ENCODE measurements at regions not wholly inside any gene's neighbourhood (a gene's known extent, or its start where the extent isn't known, plus 50 kb on each side); places are given as distances from the start of the nearest gene placed in this dataset.

- Histone ChIP-seq H3K4me1 (ENCODE audit: insufficient read depth, low read length) (no peaks in the 10 kb centered on the region), H3K9ac (ENCODE audit: low read depth, low read length) (no peak overlapping the region), H3K9me3 (ENCODE audit: control insufficient read depth, insufficient read depth, low read length) (no peaks in the 10 kb centered on the region), H3K36me3 (ENCODE audit: insufficient read depth, low read length) (no peaks in the 10 kb centered on the region)
These were observed 59.8 kb upstream of the GPM6A start for GRCh38 chr4:175871774-175872405.

GRCh38 chr4:175873707-175874106 is 61.6 kb upstream of the GPM6A start:
- H3K36me3 ChIP-seq (ENCODE audit: insufficient read depth, low read length): no peaks in the 10 kb centered on the region
- H3K9ac ChIP-seq (ENCODE audit: low read depth, low read length): no peak overlapping the region
- no peaks in the 10 kb centered on the region for H3K9me3 ChIP-seq (ENCODE audit: control insufficient read depth, insufficient read depth, low read length)
- no peaks in the 10 kb centered on the region for H3K4me1 ChIP-seq (ENCODE audit: insufficient read depth, low read length)

- Histone ChIP-seq H3K9me3 (ENCODE audit: control insufficient read depth, insufficient read depth, low read length) (peaks cover 3% of the 10 kb centered on the region; the same call in 1 of the 2 replicates), H3K9ac (ENCODE audit: low read depth, low read length) (no peak overlapping the region), H3K36me3 (ENCODE audit: insufficient read depth, low read length) (no peaks in the 10 kb centered on the region), H3K4me1 (ENCODE audit: insufficient read depth, low read length) (no peaks in the 10 kb centered on the region)
These were observed 62.2 kb upstream of the GPM6A start for GRCh38 chr4:175874306-175874705.

- H3K4me1 ChIP-seq (ENCODE audit: insufficient read depth, low read length): no peaks in the 10 kb centered on the region
- H3K9me3 ChIP-seq (ENCODE audit: control insufficient read depth, insufficient read depth, low read length): peaks cover 4% of the 10 kb centered on the region; the same call in 1 of the 2 replicates
- H3K9ac ChIP-seq (ENCODE audit: low read depth, low read length): no peak overlapping the region
- H3K36me3 ChIP-seq (ENCODE audit: insufficient read depth, low read length): no peaks in the 10 kb centered on the region
These were observed 64.1 kb upstream of the GPM6A start for GRCh38 chr4:175875993-175876771.

DNA sequence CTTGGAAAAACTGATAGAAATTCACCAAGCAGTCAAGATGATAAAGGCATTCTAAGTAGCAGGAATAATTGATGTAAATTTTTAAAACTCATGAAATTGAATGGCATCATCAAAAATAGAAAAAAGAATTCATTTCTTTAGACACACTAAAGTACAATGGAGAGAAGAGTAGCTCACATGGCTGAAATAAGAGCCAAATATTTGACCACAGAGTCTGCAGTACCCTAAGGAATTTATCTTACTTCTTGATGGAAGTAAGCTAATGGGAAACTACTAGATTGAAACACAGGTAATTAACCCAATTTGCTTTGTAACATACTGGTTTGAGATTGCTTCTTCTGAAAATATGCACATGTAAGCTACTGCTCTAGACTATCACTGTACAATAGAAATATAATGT is 70.8 kb upstream of the GPM6A start:
- Histone ChIP-seq H3K9ac (ENCODE audit: low read depth, low read length) (no peak overlapping the region), H3K9me3 (ENCODE audit: control insufficient read depth, insufficient read depth, low read length) (peaks cover 4% of the 10 kb centered on the region; the same call in 1 of the 2 replicates), H3K36me3 (ENCODE audit: insufficient read depth, low read length) (no peaks in the 10 kb centered on the region), H3K4me1 (ENCODE audit: insufficient read depth, low read length) (no peaks in the 10 kb centered on the region)

DNA sequence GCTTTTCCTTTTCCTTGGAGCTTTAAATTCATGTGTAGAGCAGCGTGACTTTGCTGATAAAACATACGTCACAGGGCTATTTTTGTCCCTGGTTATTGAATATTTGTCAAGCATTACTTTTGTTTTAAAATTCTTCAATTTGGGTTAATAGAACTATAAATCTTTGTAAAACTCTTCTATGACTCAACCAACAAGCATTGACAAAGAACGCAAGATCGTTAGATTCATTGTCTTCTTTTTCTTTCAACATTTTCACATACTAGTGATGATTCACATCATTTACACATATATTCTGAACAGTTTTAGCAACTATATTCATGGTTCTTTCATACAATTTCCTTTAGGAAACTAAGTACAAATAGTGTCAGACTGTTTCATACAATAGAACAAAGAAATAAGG is 72.0 kb upstream of the GPM6A start:
- Histone ChIP-seq H3K36me3 (ENCODE audit: insufficient read depth, low read length) (no peaks in the 10 kb centered on the region), H3K9ac (ENCODE audit: low read depth, low read length) (no peak overlapping the region), H3K4me1 (ENCODE audit: insufficient read depth, low read length) (no peaks in the 10 kb centered on the region), H3K9me3 (ENCODE audit: control insufficient read depth, insufficient read depth, low read length) (peaks cover 3% of the 10 kb centered on the region; the same call in 1 of the 2 replicates)

- Histone ChIP-seq H3K9me3 (ENCODE audit: control insufficient read depth, insufficient read depth, low read length) (no peaks in the 10 kb centered on the region), H3K36me3 (ENCODE audit: insufficient read depth, low read length) (no peaks in the 10 kb centered on the region), H3K4me1 (ENCODE audit: insufficient read depth, low read length) (no peaks in the 10 kb centered on the region), H3K9ac (ENCODE audit: low read depth, low read length) (no peak overlapping the region)
These were observed 79.2 kb upstream of the GPM6A start for GRCh38 chr4:175891231-175891630.

DNA sequence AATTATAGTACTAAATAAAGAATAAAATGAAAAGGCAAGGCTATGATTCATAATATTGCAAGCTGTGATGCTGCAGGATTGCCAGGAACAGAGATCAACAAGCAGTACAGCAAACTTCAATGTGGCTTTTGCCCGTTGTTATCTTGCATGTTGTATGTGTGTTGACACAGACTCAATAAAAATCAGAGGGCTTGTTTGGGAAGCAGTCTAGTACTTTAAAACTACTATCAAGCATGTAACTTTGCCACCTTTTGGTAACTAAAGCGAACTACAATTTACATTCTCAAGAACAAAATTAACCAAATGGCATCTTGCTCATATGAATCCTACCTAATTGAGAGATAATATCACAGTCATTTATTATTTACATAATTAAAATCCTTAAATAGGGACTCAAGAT is 79.8 kb upstream of the GPM6A start:
- no peak overlapping the region for H3K9ac ChIP-seq (ENCODE audit: low read depth, low read length)
- no peaks in the 10 kb centered on the region for H3K4me1 ChIP-seq (ENCODE audit: insufficient read depth, low read length)
- no peaks in the 10 kb centered on the region for H3K9me3 ChIP-seq (ENCODE audit: control insufficient read depth, insufficient read depth, low read length)
- H3K36me3 ChIP-seq (ENCODE audit: insufficient read depth, low read length): no peaks in the 10 kb centered on the region

GRCh38 chr4:175905925-175906324 is 93.9 kb upstream of the GPM6A start:
- no peaks in the 10 kb centered on the region for H3K9me3 ChIP-seq (ENCODE audit: control insufficient read depth, insufficient read depth, low read length)
- H3K36me3 ChIP-seq (ENCODE audit: insufficient read depth, low read length): no peaks in the 10 kb centered on the region
- H3K4me1 ChIP-seq (ENCODE audit: insufficient read depth, low read length): peaks cover 10% of the 10 kb centered on the region; the same call in 1 of the 2 replicates
- no peak overlapping the region for H3K9ac ChIP-seq (ENCODE audit: low read depth, low read length)

GRCh38 chr4:175906384-175906783 is 94.3 kb upstream of the GPM6A start:
- H3K9me3 ChIP-seq (ENCODE audit: control insufficient read depth, insufficient read depth, low read length): no peaks in the 10 kb centered on the region
- H3K4me1 ChIP-seq (ENCODE audit: insufficient read depth, low read length): peaks cover 10% of the 10 kb centered on the region; the same call in 1 of the 2 replicates
- H3K9ac ChIP-seq (ENCODE audit: low read depth, low read length): no peak overlapping the region
- no peaks in the 10 kb centered on the region for H3K36me3 ChIP-seq (ENCODE audit: insufficient read depth, low read length)

DNA sequence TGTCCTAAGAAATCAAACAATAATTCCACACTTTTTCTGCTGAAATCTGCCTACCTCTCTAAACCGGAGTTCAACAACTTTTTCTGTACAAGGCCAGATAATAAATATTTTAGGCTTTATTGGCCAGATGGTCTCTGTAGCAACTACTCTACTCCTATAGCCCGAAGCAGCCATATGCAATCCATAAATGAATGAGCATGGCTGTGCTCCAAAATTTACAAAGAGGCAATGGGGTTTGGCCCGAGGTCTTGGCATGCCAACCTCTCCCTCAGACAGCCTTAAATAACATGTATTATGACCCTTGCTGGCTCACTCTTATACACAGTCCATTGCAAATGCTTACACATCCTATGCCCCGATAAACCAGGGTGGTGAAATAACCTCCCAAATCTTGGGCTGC is 98.6 kb upstream of the GPM6A start:
- H3K4me1 ChIP-seq (ENCODE audit: insufficient read depth, low read length): peaks cover 7% of the 10 kb centered on the region; the same call in 1 of the 2 replicates
- no peaks in the 10 kb centered on the region for H3K9me3 ChIP-seq (ENCODE audit: control insufficient read depth, insufficient read depth, low read length)
- no peak overlapping the region for H3K9ac ChIP-seq (ENCODE audit: low read depth, low read length)
- H3K36me3 ChIP-seq (ENCODE audit: insufficient read depth, low read length): no peaks in the 10 kb centered on the region

- Histone ChIP-seq H3K9ac (ENCODE audit: low read depth, low read length) (no peak overlapping the region), H3K4me1 (ENCODE audit: insufficient read depth, low read length) (0 out of 2 replicates have a peak, but pooled peaks cover 9% of the 10 kb centered on the region), H3K9me3 (ENCODE audit: control insufficient read depth, insufficient read depth, low read length) (no peaks in the 10 kb centered on the region), H3K36me3 (ENCODE audit: insufficient read depth, low read length) (no peaks in the 10 kb centered on the region)
These were observed 104.7 kb upstream of the GPM6A start for GRCh38 chr4:175916626-175917351.

GRCh38 chr4:175927121-175927520 is 115.1 kb upstream of the GPM6A start:
- Histone ChIP-seq H3K9ac (ENCODE audit: low read depth, low read length) (no peak overlapping the region), H3K4me1 (ENCODE audit: insufficient read depth, low read length) (peaks cover 4% of the 10 kb centered on the region; the same call in 1 of the 2 replicates), H3K36me3 (ENCODE audit: insufficient read depth, low read length) (no peaks in the 10 kb centered on the region), H3K9me3 (ENCODE audit: control insufficient read depth, insufficient read depth, low read length) (no peaks in the 10 kb centered on the region)

DNA sequence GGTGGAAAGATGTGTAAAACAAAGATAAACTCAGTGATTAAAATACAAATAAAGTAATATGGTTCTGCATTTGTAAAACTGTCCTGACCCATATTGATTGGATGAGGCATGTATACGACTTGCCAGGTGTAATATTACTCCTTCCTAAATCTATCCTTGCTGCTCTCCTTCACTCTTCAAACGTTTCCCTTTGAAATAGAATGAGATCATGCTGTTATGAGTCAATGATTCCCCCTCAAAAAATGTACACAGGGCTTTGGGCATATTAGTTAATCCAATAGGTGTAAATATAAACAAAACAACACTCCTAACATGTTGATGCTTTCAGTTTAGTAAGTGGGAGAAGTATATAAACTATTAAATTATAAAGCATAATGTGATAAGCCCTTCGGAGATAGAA is 117.4 kb upstream of the GPM6A start:
- no peaks in the 10 kb centered on the region for H3K36me3 ChIP-seq (ENCODE audit: insufficient read depth, low read length)
- H3K9me3 ChIP-seq (ENCODE audit: control insufficient read depth, insufficient read depth, low read length): no peaks in the 10 kb centered on the region
- peaks cover 4% of the 10 kb centered on the region; the same call in 1 of the 2 replicates for H3K4me1 ChIP-seq (ENCODE audit: insufficient read depth, low read length)
- no peak overlapping the region for H3K9ac ChIP-seq (ENCODE audit: low read depth, low read length)

All from ES-I3 (cell line).